GM19023 (cell line): ENCODE measurements at regions not wholly inside any gene's neighbourhood (a gene's known extent, or its start where the extent isn't known, plus 50 kb on each side); places are given as distances from the start of the nearest gene placed in this dataset.
"Not testable (repeated sequence)": the region's sequence is repeated elsewhere in the genome, so short reads cannot be mapped to it uniquely, and the experiment has no call there.

ENCODE experiments used
- ATAC-seq: cut with Tn5 transposase; IDR thresholded peaks from one replicate; pipeline ENCODE4 v1.9.1; 2021; ENCODE audit warnings: mild to moderate bottlenecking, moderate library complexity; ENCODE audit not compliant: unreplicated experiment

GRCh38 chr3:102896851-102897621 lies 462.2 kb downstream of the ZPLD1 start:
- ATAC-seq, result no peak

- no peak for ATAC-seq
Measured at GRCh38 chr3:102904629-102905028, 469.8 kb downstream of the ZPLD1 start.

GRCh38 chr3:102905811-102906210 lies 471.0 kb downstream of the ZPLD1 start:
- no peak for ATAC-seq

- no peak for ATAC-seq
Measured at GRCh38 chr3:102906818-102907217, 472.0 kb downstream of the ZPLD1 start.

GRCh38 chr3:102909904-102910303 lies 475.1 kb downstream of the ZPLD1 start:
- ATAC-seq, result no peak

- ATAC-seq, result no peak
Measured at GRCh38 chr3:102916532-102916931, 481.7 kb downstream of the ZPLD1 start.

- ATAC-seq, result no peak
Measured at GRCh38 chr3:102926618-102927017, 491.8 kb downstream of the ZPLD1 start.

GRCh38 chr3:102933377-102933776 lies 498.6 kb downstream of the ZPLD1 start:
- ATAC-seq, result no peak

GRCh38 chr3:102936511-102937045 lies 501.8 kb downstream of the ZPLD1 start:
- ATAC-seq, result no peak

GRCh38 chr3:102941786-102942185 lies 507.0 kb downstream of the ZPLD1 start:
- ATAC-seq, result no peak

- not testable (repeated sequence) for ATAC-seq
Measured at GRCh38 chr3:102946445-102946844, 511.6 kb downstream of the ZPLD1 start.

GRCh38 chr3:102972350-102972749 lies 537.5 kb downstream of the ZPLD1 start:
- no peak for ATAC-seq

GRCh38 chr3:102974333-102974732 lies 539.5 kb downstream of the ZPLD1 start:
- no peak for ATAC-seq

GRCh38 chr3:102979191-102979590 lies 544.4 kb downstream of the ZPLD1 start:
- no peak for ATAC-seq

GRCh38 chr3:102979682-102980354 lies 545.0 kb downstream of the ZPLD1 start:
- ATAC-seq, result no peak

- no peak for ATAC-seq
Measured at GRCh38 chr3:102980355-102980696, 545.5 kb downstream of the ZPLD1 start.

- no peak for ATAC-seq
Measured at GRCh38 chr3:103002425-103003176, 567.8 kb downstream of the ZPLD1 start.

- no peak for ATAC-seq
Measured at GRCh38 chr3:103006526-103007183, 571.8 kb downstream of the ZPLD1 start.

GRCh38 chr3:103009609-103010008 lies 574.8 kb downstream of the ZPLD1 start:
- ATAC-seq, result no peak

- no peak for ATAC-seq
Measured at GRCh38 chr3:103025880-103026279, 591.1 kb downstream of the ZPLD1 start.

GRCh38 chr3:103033841-103034240 lies 599.0 kb downstream of the ZPLD1 start:
- ATAC-seq, result no peak
